Kidney capillary endothelial cell (primary cell): ENCODE measurements at regions not wholly inside any gene's neighbourhood (a gene's known extent, or its start where the extent isn't known, plus 50 kb on each side); places are given as distances from the start of the nearest gene placed in this dataset.
"Not testable (repeated sequence)": the region's sequence is repeated elsewhere in the genome, so short reads cannot be mapped to it uniquely, and the experiment has no call there.

Experiments used
- DNase-seq: peaks from one replicate; pipeline ENCODE4 v3.0.0-alpha.2; 2018; ENCODE audit warnings: low spot score

GRCh38 chr13:111622051-111622531 lies 301.6 kb downstream of the TEX29 start:
- DNase-seq, result no peak

GRCh38 chr13:111623208-111623607 lies 302.8 kb downstream of the TEX29 start:
- DNase-seq, result no peak

DNA sequence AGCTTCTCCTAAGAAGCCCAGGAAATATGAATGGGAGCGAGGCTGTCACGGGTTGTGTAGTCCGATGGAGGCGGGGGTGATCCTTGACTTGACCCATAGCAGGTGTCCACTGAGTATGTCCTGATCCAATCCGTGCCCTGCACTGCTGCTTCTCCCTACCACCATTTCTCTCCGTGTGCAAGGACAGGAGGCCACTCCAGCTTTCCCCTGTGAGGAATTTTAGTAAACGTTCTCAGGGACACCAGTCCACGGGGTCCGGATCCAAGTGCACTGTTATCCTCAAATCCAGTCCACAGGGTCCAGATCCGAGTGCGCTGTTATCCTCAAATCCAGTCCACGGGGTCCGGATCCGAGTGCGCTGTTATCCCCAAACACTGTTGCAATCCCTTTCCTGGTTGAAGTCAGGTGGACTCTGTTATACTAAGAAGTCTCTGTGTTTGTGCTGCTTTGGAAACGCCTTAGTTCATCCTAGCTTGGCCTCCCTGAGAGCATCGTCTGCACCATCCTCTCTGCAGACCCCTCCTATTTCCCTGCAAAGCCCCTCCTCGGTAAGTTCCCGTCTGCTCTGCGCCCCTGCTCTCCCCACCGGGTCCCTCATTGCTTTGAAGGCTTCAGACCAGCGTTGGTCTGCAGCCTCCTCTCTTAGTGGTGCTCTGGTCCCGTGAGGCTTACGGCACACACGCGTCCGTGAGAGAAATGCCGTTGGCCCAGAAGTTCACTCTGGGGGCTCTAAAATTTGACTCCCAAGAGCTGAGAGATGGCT lies 303.5 kb downstream of the TEX29 start:
- no peak for DNase-seq

GRCh38 chr13:111625526-111626315 lies 305.3 kb downstream of the TEX29 start:
- no peak for DNase-seq

DNA sequence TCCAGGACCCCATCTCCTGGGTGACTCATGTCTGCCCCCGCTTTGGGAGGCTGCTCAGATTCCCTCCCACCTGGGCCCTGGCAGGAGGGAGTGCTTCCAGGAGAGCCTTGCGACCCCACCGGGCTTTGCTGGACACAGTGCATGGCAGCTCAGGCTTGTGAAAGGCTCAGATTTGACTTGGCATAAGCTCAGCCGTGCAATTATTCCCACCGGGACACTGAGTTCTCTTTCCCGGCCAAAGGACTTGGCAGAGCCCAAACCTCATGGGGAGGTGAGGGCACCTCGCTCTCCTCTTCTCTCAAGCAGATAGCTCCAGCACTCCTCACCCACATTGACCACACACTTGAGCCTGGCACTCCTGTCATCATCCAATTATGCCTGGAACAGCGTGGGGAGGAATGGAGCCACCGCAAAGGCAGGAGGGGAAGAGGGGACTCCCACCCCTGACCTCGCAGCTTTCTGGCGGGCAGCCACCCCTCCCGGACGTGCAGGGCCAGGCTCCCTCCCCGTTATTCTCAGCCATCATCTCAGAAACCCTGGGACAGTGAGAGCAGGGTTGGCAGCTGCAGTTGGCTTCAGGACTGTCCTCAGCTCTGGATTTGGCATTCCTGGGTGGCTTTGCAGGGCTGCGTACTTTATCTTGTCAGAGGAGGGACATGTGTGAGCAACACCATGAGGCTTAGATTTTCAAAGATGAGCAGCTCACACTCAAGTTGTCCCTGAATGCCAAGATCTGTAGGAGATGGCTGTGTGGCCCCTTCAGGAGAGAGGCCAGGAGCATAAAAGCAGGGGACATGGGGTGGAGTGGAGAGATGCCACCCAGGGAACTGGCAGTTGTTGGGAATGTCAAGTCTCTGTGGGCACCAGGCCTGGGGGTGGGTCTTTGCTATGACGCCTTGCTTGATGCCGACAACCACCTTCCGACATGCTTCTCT lies 306.2 kb downstream of the TEX29 start:
- no peak for DNase-seq

DNA sequence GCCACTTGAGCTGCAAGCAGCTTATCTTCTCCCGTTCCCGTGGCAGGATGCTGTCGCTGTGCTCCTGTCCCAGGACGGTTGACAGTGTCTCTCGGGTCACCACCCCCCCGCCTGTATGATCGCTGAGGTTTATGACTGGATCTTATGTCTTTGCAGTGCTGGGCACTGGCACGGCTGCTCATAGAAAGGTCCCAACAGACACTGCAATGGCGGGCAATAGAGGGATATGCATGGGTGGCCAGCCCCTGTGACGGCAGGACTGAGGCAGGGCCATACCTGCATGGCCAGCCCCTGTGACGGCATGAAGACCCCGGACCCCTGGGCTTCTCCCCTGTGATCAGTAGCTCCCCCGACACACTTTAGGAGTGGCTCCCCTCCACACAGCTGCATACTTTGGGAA lies 307.2 kb downstream of the TEX29 start:
- no peak for DNase-seq

- no peak for DNase-seq
These were observed 308.6 kb downstream of the TEX29 start for GRCh38 chr13:111629016-111629415.

DNA sequence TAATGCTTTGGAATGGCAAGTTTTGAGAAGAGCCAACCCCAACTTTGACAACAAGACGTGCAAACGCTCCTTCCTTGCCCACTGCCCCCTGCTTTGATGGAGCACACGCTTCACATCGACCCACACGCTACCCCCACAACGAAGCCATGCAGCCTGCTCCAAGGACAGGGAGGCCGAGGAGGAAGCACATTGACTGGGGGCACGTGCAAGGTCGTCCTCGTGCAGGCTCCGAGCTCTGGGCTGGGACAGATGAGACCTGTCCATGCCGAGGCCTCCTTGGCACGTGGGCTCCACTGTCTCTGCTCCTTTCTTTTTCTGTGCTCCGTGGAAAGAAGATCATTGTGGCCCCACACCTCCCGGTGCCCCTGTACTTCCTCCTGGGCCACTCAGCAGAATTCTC lies 309.0 kb downstream of the TEX29 start:
- DNase-seq, result no peak

DNA sequence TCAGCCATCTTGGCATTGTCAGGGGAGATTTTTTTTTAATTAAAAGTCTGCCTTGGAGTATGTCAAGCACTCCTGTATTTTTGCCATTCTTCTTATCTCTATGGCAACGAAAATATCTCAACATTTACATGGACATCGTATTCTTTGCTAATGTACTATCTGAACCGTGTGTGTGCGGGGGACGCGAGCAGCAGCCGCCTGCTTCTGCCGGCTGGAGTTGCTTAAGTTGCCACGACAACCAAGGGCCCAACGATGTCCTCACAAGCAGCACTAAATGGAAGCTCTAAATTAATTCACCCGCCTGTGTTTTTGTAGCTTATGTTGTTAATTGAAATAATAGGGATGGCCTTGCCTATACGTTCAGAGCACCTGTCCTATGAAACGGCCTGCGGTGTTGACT lies 309.5 kb downstream of the TEX29 start:
- no peak for DNase-seq

- no peak for DNase-seq
These were observed 310.0 kb downstream of the TEX29 start for GRCh38 chr13:111630406-111630805.

DNA sequence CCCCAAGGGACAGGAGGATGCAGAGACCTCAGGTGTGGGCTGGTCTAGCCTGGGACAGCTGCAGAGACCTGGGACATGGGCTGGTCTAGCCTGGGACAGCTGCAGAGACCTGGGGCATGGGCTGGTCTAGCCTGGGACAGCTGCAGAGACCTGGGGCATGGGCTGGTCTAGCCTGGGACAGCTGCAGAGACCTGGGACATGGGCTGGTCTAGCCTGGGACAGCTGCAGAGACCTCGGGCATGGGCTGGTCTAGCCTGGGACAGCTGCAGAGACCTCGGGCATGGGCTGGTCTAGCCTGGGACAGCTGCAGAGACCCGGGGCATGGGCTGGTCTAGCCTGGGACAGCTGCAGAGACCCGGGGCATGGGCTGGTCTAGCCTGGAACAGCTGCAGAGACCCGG lies 310.8 kb downstream of the TEX29 start:
- DNase-seq, result not testable (repeated sequence)

DNA sequence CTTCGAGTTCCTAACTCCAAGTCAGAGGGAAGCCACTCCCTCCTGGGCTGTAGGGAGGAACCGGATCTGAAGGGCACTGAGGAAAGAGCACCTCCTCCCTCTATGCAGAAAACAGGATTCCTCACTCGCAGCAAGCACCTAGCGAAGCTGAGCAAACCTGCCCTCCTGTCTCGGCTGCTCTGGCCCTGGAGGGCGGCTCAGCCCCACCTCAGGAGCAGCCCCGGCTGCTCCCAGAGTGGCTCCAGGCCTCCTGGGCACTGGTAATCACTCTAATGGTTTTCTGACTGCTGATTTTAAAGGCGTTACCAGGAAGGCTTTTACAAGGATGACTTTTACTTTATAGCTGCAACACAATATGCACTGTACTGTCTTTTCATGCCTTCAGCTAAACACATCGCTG lies 312.5 kb downstream of the TEX29 start:
- no peak for DNase-seq

- no peak for DNase-seq
These were observed 313.0 kb downstream of the TEX29 start for GRCh38 chr13:111633401-111633800.

DNA sequence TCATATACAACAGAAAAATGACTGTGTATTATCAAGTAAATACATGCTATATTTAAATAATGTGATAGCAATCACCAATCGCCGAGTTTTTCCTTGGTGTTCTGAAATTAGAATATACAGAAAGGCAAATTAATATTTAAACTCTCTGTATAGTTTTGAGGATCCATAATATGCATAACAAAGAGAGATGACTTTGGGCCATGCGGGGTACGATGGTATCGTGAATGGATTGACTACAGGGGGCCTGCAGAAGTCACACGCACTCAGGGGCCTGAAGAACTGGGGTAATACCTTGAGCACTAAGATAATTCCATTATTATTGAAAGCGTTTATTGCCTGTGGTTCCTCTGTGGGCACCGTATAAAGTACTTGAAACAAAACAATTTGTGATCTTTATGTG lies 314.0 kb downstream of the TEX29 start:
- no peak for DNase-seq

- DNase-seq, result no peak
These were observed 315.8 kb downstream of the TEX29 start for GRCh38 chr13:111636271-111636670.

GRCh38 chr13:111636804-111637203 lies 316.4 kb downstream of the TEX29 start:
- no peak for DNase-seq

- DNase-seq, result no peak
These were observed 316.9 kb downstream of the TEX29 start for GRCh38 chr13:111637365-111637764.

DNA sequence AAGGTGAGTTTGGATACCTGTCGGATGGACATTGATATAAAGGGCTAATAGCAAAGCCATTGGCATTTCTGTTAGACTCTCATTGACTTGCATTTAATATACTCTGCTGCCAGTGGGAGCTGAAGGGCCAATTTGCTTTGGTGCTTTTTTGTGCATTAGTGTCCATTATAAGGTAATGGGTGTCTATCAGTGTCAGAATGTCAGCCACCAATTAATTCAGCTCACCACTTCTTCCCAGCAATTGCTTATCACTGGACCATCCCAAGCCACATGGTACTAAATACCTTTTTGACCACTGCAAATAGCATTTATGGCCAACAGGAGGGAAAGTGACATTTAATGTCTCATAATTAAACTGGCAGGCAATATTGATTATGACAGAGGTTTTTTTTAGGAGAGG lies 317.8 kb downstream of the TEX29 start:
- DNase-seq, result no peak

GRCh38 chr13:111639196-111639705 lies 318.8 kb downstream of the TEX29 start:
- no peak for DNase-seq

DNA sequence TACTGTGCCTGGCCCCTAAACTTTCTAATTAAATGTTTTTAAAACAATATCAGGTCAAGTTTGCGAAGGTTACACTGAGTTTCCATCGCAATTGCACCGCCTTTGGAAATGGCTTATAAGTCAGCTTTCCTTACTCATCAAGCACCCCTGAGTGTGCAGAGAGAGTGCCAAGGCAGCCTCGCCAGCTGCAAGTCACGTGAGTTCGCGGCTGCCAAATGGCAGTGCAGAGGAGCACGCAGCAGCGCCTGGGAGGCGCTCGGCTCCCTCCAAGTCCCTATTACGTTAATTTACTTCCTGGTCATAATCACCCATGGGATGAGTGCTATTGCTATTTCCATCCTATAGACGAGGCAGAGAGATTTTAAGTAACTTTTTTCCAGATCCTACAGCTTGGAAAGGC lies 319.6 kb downstream of the TEX29 start:
- no peak for DNase-seq

DNA sequence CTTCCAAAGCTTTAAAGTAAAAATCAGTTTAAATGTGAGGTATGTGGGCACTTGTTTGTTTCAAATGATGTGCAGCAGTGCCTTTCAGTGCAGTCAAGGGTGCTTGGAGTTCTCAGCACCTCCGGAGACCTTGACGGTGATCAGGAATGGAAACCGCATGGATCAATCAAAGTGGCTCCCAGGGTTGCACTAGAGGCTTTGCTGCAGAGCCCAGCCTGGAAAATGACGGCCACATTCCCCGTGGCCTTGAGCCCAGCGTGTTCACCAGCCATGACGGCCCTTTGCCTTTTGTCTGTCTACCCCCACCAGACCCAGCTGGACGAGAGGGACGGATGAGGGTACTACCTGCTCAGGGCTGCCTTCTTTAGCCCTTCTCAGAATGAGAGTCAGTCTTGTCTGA lies 320.0 kb downstream of the TEX29 start:
- no peak for DNase-seq

DNA sequence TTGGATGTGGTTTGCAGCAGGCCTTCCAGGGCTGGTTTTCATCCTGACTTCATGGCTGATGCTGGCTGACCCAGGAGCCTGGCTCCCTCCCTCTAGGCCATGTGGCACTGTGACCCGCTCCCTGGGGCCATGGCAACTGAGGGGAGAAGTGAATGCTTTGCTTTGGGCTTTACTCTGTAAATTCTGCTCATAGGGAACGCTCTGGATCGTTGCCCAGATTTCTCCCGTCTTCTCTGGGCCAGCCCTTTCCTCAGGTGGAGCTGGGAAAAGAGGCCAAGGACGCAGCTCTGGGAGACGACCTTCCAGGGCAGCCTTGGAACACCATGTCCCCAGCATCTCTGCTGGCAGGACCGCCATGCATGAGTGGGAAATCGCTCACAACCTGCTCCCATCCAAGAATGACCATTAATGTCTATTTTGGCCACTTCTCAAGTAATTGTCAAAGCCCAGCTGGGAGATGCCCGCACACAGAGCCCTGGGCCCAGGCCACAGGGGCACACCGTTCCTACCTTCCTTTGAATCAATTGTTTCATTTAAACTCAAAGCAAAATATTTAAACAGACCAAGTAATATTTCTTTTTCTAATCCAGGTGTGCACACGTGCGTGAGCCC lies 321.8 kb downstream of the TEX29 start:
- no peak for DNase-seq
